A549 (cell line): ENCODE measurements at regions not wholly inside any gene's neighbourhood (a gene's known extent, or its start where the extent isn't known, plus 50 kb on each side); places are given as distances from the start of the nearest gene placed in this dataset.

Experiments
- ATAC-seq, 2 experiments: fragments of 200-7000 bp in 1 of 2; fragments of >200 bp in 1 of 2; cut with Nextera tagmentation in 1 of 2; cut with Tn5 transposase in 1 of 2; 3 replicates each; pipeline versions ENCODE4 v1.8.0 to v1.9.1; 2018 to 2020; ENCODE audit warnings: mild to moderate bottlenecking in 1 of 2, moderate library complexity in 1 of 2
- CTCF ChIA-PET: fragments of 300-600 bp; sonication (Branson Sonifier 250); formaldehyde crosslinking; extraction: SDS; loops from one replicate; lab custom pipeline; 2021; ENCODE audit warnings: antibody characterized with exemption, inconsistent platforms; lab: Yijun Ruan, JAX
- POLR2A ChIA-PET: fragments of 350-600 bp; formaldehyde crosslinking; extraction: SDS; loops from one replicate; lab custom pipeline; 2021; ENCODE audit warnings: antibody characterized with exemption, inconsistent platforms; lab: Yijun Ruan, JAX
- DNase-seq, 2 experiments: peaks; one replicate each; pipeline versions ENCODE4 v3.0.0 to v3.0.0-alpha.2; 2011 to 2016; ENCODE audit warnings: low read depth in 1 of 2, low spot score in 1 of 2
- FAIRE-seq: peaks from 2 replicates; lab custom pipeline; 2011; peaks lifted over from hg19 to GRCh38; lab: Jason Lieb, UNC
- H3K27ac ChIP-seq, 2 experiments: fragments of >200 bp; sonication (Bioruptor Twin); formaldehyde crosslinking; 3 replicates each; pipeline ENCODE4 v1.5.1; 2016 to 2017
- H3K4me1 ChIP-seq: fragments of >200 bp; sonication (Bioruptor Twin); formaldehyde crosslinking; 3 replicates; pipeline ENCODE4 v1.6.1; 2016
- H3K4me2 ChIP-seq: fragments of >200 bp; sonication (Bioruptor Twin); formaldehyde crosslinking; 3 replicates; pipeline ENCODE4 v1.6.1; 2016
- H3K4me3 ChIP-seq: fragments of >200 bp; sonication (Bioruptor Twin); formaldehyde crosslinking; 3 replicates; pipeline ENCODE4 v1.5.1; 2016
- H3K9me3 ChIP-seq: fragments of >200 bp; sonication (Bioruptor Twin); formaldehyde crosslinking; 3 replicates; pipeline ENCODE4 v1.6.1; 2016
- BCL3 ChIP-seq: fragments of >200 bp; sonication (Bioruptor Twin); formaldehyde crosslinking; IDR thresholded peaks from 3 replicates; pipeline ENCODE4 v1.6.1; 2016
- CBX8 ChIP-seq: fragments of 200-600 bp; sonication (generic); IDR thresholded peaks from 2 replicates; pipeline ENCODE4 v1.6.1; 2016
- CEBPB ChIP-seq, 2 experiments: fragments of >200 bp in 1 of 2; sonication (Bioruptor Twin) in 1 of 2; formaldehyde crosslinking in 1 of 2; IDR thresholded peaks; 2 replicates each; pipeline ENCODE4 v1.6.1; 2012 to 2016
- CHD2 ChIP-seq: fragments of 150-350 bp; IDR thresholded peaks from 2 replicates; pipeline ENCODE4 v1.6.1; 2014; ENCODE audit warnings: low read length; ENCODE audit not compliant: partially characterized antibody
- CHD4 ChIP-seq: fragments of 200-600 bp; sonication (generic); IDR thresholded peaks from 2 replicates; pipeline ENCODE4 v1.6.1; 2016; ENCODE audit warnings: antibody characterized with exemption, mild to moderate bottlenecking, borderline replicate concordance
- EHF ChIP-seq: fragments of 250-450 bp; sonication (Bioruptor Pico); IDR thresholded peaks from 2 replicates; pipeline ENCODE4 v1.5.0; 2020; ENCODE audit warnings: mild to moderate bottlenecking
- EP300 ChIP-seq, 2 experiments: fragments of >200 bp; sonication (Bioruptor Twin); formaldehyde crosslinking; IDR thresholded peaks; 2 replicates in 1 of 2; 3 replicates in 1 of 2; pipeline ENCODE4 v1.6.1; 2016 to 2017
- ESRRA ChIP-seq: fragments of 150-350 bp; IDR thresholded peaks from 2 replicates; pipeline ENCODE4 v1.6.1; 2014; ENCODE audit warnings: mild to moderate bottlenecking, low read length, borderline replicate concordance
- FOSB ChIP-seq: fragments of 250-450 bp; sonication (Bioruptor Pico); IDR thresholded peaks from 2 replicates; pipeline ENCODE4 v1.5.0; 2020; ENCODE audit warnings: mild to moderate bottlenecking, moderate library complexity
- FOSL2 ChIP-seq, 2 experiments: fragments of 450-650 bp in 1 of 2; fragments of >200 bp in 1 of 2; sonication (Bioruptor Twin) in 1 of 2; formaldehyde crosslinking; IDR thresholded peaks; 2 replicates each; pipeline versions ENCODE4 v1.5.0 to v1.6.1; 2016 to 2020; ENCODE audit warnings: mild to moderate bottlenecking in 1 of 2, moderate library complexity in 1 of 2
- GATA3 ChIP-seq: IDR thresholded peaks from 2 replicates; pipeline ENCODE4 v1.6.1; 2012; ENCODE audit warnings: borderline replicate concordance
- HDAC2 ChIP-seq: fragments of 200-600 bp; sonication (generic); IDR thresholded peaks from 2 replicates; pipeline ENCODE4 v1.6.1; 2016
- HEYL ChIP-seq: fragments of 250-450 bp; sonication (Bioruptor Pico); IDR thresholded peaks from 2 replicates; pipeline ENCODE4 v1.8.0; 2021; ENCODE audit warnings: mild to moderate bottlenecking, moderate library complexity
- HOXB13 ChIP-seq: fragments of 250-450 bp; sonication (Bioruptor Pico); IDR thresholded peaks from 2 replicates; pipeline ENCODE4 v1.5.0; 2020; ENCODE audit warnings: low read depth, mild to moderate bottlenecking, moderate library complexity
- KDM5A ChIP-seq: fragments of 200-600 bp; sonication (generic); IDR thresholded peaks from 2 replicates; pipeline ENCODE4 v1.6.1; 2016; ENCODE audit warnings: antibody characterized with exemption, mild to moderate bottlenecking
- MAX ChIP-seq: IDR thresholded peaks from 2 replicates; pipeline ENCODE4 v1.6.1; 2012
- MAZ ChIP-seq: fragments of 150-350 bp; IDR thresholded peaks from 2 replicates; pipeline ENCODE4 v1.6.1; 2014; ENCODE audit warnings: antibody characterized with exemption, low read depth, low read length, borderline replicate concordance
- MYC ChIP-seq: IDR thresholded peaks from 2 replicates; pipeline ENCODE4 v1.6.1; 2012; ENCODE audit warnings: mild to moderate bottlenecking, inconsistent platforms, low read length, improper control_type of control experiment, borderline replicate concordance
- NPAS2 ChIP-seq: fragments of 250-450 bp; sonication (Bioruptor Pico); IDR thresholded peaks from 2 replicates; pipeline ENCODE4 v1.8.0; 2022; ENCODE audit warnings: mild to moderate bottlenecking, moderate library complexity, borderline replicate concordance
- PHF8 ChIP-seq: fragments of 200-600 bp; sonication (generic); IDR thresholded peaks from 2 replicates; pipeline ENCODE4 v1.6.1; 2016; ENCODE audit warnings: low read depth, mild to moderate bottlenecking, antibody characterized with exemption, moderate library complexity, borderline replicate concordance
- POLR2A ChIP-seq: IDR thresholded peaks from 2 replicates; pipeline ENCODE4 v1.6.1; 2012; ENCODE audit warnings: mild to moderate bottlenecking, low read length
- RARB ChIP-seq: fragments of 250-450 bp; sonication (Bioruptor Pico); IDR thresholded peaks from 2 replicates; pipeline ENCODE4 v1.8.0; 2021; ENCODE audit warnings: mild to moderate bottlenecking, moderate library complexity
- RCOR1 ChIP-seq: fragments of 150-350 bp; IDR thresholded peaks from 2 replicates; pipeline ENCODE4 v1.6.1; 2014; ENCODE audit warnings: antibody characterized with exemption, low read length, low read depth
- RFX5 ChIP-seq: fragments of 450-650 bp; IDR thresholded peaks from 2 replicates; pipeline ENCODE4 v1.7.1; 2014; ENCODE audit warnings: antibody characterized with exemption, mild to moderate bottlenecking, moderate library complexity
- SMC3 ChIP-seq: fragments of >200 bp; sonication (Bioruptor Twin); formaldehyde crosslinking; IDR thresholded peaks from 3 replicates; pipeline ENCODE4 v1.6.1; 2018; ENCODE audit warnings: inconsistent platforms
- TFCP2L1 ChIP-seq: fragments of 250-450 bp; sonication (Bioruptor Pico); IDR thresholded peaks from 2 replicates; pipeline ENCODE4 v1.5.0; 2021; ENCODE audit warnings: mild to moderate bottlenecking
- ZSCAN20 ChIP-seq: fragments of 250-450 bp; sonication (Bioruptor Pico); IDR thresholded peaks from 2 replicates; pipeline ENCODE4 v1.8.0; 2022; ENCODE audit warnings: mild to moderate bottlenecking, moderate library complexity
- WGBS: methylation state at CpG from one replicate; pipeline ENCODE4 v1.1.6; 2017; ENCODE audit errors: missing lambda C conversion rate; 5-methylcytosine and 5-hydroxymethylcytosine counted together
- TF ChIP-seq, protein P1 (sequence below): fragments of 150-350 bp; IDR thresholded peaks from 2 replicates; pipeline ENCODE4 v1.6.1; 2014; ENCODE audit warnings: low read depth, mild to moderate bottlenecking, low read length

- FAIRE-seq (no peak), ATAC-seq (no peak), DNase-seq (no peak)
- Histone ChIP-seq H3K4me2 (no peak overlapping the region), H3K27ac (no peak overlapping the region), H3K4me3 (no peak overlapping the region), H3K9me3 (no peaks in the 10 kb centered on the region), H3K4me1 (peaks cover 5% of the 10 kb centered on the region; the same call in 1 of the 3 replicates)
- ChIA-PET CTCF (interaction anchor here (2.1 kb wide), 1 partner anchor 594 kb away, joined by 9 read pairs; no protein-coding TSS in a partner anchor), POLR2A (no interaction called here)
- no peak for TF ChIP-seq SMC3
- TF ChIP-seq ESRRA, result no peak
- TF ChIP-seq KDM5A, result no peak
- TF ChIP-seq CHD2, result no peak
- TF ChIP-seq POLR2A, result no peak
- no peak for TF ChIP-seq CHD4
- TF ChIP-seq HDAC2, result no peak
- no peak for TF ChIP-seq ZSCAN20
- no peak for TF ChIP-seq CBX8
- TF ChIP-seq RCOR1, result no peak
- no peak for TF ChIP-seq HEYL (CRISPR knock-in tag)
- TF ChIP-seq MAX, result no peak
- TF ChIP-seq PHF8, result no peak
- no peak for TF ChIP-seq FOSL2 (IDR thresholded peaks at IDR 0.05)
- no peak for TF ChIP-seq FOSL2 (CRISPR knock-in tag; IDR thresholded peaks at IDR 0.05)
- no peak for TF ChIP-seq NPAS2 (CRISPR knock-in tag)
- TF ChIP-seq MAZ, result no peak
- TF ChIP-seq BCL3, result no peak
- 72% methylated on average over 7 of the region's 7 CpGs for WGBS
Observed at GRCh38 chr14:26987744-26988363, 390.0 kb upstream of the NOVA1 start.

GRCh38 chr14:26990946-26991345, 393.1 kb upstream of the NOVA1 start:
- Histone ChIP-seq H3K4me3 (no peak overlapping the region), H3K4me1 (peaks cover 5% of the 10 kb centered on the region; the same call in 1 of the 3 replicates), H3K27ac (no peak overlapping the region), H3K9me3 (no peaks in the 10 kb centered on the region), H3K4me2 (no peak overlapping the region)
- TF ChIP-seq CEBPB (IDR thresholded peaks at IDR 0.05) (no peak), GATA3 (no peak), MYC (no peak), CHD4 (no peak), HOXB13 (CRISPR knock-in tag) (no peak), SMC3 (no peak)
- ChIA-PET CTCF (no interaction called here), POLR2A (no interaction called here)
- no peak for DNase-seq
- no peak for FAIRE-seq
- no peak for ATAC-seq

- ChIA-PET CTCF (no interaction called here), POLR2A (no interaction called here)
- WGBS, result 21% methylated on average over 3 of the region's 3 CpGs
- H3K9me3 ChIP-seq, result no peaks in the 10 kb centered on the region
- peak; percentile 36 for FAIRE-seq
- no peak overlapping the region for H3K27ac ChIP-seq
- peak overlapping the region; percentile 25; the same call in 1 of the 3 replicates for H3K4me2 ChIP-seq
- peak in 1 of 2 experiments; percentile 48 for DNase-seq
- no peak for TF ChIP-seq HOXB13 (CRISPR knock-in tag)
- no peak for TF ChIP-seq EHF (CRISPR knock-in tag)
- no peak for TF ChIP-seq RARB (CRISPR knock-in tag)
- TF ChIP-seq, protein P1, sequence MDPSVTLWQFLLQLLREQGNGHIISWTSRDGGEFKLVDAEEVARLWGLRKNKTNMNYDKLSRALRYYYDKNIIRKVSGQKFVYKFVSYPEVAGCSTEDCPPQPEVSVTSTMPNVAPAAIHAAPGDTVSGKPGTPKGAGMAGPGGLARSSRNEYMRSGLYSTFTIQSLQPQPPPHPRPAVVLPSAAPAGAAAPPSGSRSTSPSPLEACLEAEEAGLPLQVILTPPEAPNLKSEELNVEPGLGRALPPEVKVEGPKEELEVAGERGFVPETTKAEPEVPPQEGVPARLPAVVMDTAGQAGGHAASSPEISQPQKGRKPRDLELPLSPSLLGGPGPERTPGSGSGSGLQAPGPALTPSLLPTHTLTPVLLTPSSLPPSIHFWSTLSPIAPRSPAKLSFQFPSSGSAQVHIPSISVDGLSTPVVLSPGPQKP, result no peak
- TF ChIP-seq ZSCAN20, result no peak
- TF ChIP-seq CHD2, result no peak
- no peak for TF ChIP-seq RFX5
- TF ChIP-seq FOSB (CRISPR knock-in tag), result no peak
- TF ChIP-seq EP300 (IDR thresholded peaks at IDR 0.05), result no peak
- no peak for TF ChIP-seq TFCP2L1 (CRISPR knock-in tag)
- peaks cover 5% of the 10 kb centered on the region; the same call in 1 of the 3 replicates for H3K4me1 ChIP-seq
- ATAC-seq, result peak in 1 of 2 experiments; percentile 65; a peak in 3 of 6 replicates
- H3K4me3 ChIP-seq, result no peak overlapping the region
Observed at GRCh38 chr14:26992403-26993115, 394.7 kb upstream of the NOVA1 start.
